D721Med (cell line): ENCODE measurements at regions not wholly inside any gene's neighbourhood (a gene's known extent, or its start where the extent isn't known, plus 50 kb on each side); places are given as distances from the start of the nearest gene placed in this dataset.

Experiments used
- DNase-seq: peaks from one replicate; pipeline ENCODE4 v3.0.0; 2011; ENCODE audit warnings: low spot score; ENCODE audit not compliant: insufficient read length
- FAIRE-seq: peaks from 2 replicates; lab custom pipeline; 2011; peaks lifted over from hg19 to GRCh38; lab: Jason Lieb, UNC
- CTCF ChIP-seq: IDR thresholded peaks from 2 replicates; pipeline ENCODE4 v1.5.1; 2012; ENCODE audit warnings: mild to moderate bottlenecking, control low read depth; ENCODE audit not compliant: insufficient read depth; ENCODE audit errors: missing control alignments

- FAIRE-seq: no peak
- no peak for TF ChIP-seq CTCF
- no peak for DNase-seq
These were observed 158.7 kb upstream of the NR5A2 start for GRCh38 chr1:199868777-199869176.

GRCh38 chr1:199875337-199875736 lies 152.2 kb upstream of the NR5A2 start:
- DNase-seq (no peak), FAIRE-seq (no peak)
- no peak for TF ChIP-seq CTCF

- FAIRE-seq: no peak
- no peak for TF ChIP-seq CTCF
- DNase-seq: no peak
These were observed 151.7 kb upstream of the NR5A2 start for GRCh38 chr1:199875856-199876255.

GRCh38 chr1:199877526-199878384 lies 149.8 kb upstream of the NR5A2 start:
- DNase-seq: no peak
- FAIRE-seq: no peak
- no peak for TF ChIP-seq CTCF

- no peak for DNase-seq
- TF ChIP-seq CTCF: no peak
- no peak for FAIRE-seq
These were observed 148.7 kb upstream of the NR5A2 start for GRCh38 chr1:199878823-199879222.

- no peak for FAIRE-seq
- DNase-seq: no peak
- no peak for TF ChIP-seq CTCF
These were observed 128.9 kb upstream of the NR5A2 start for GRCh38 chr1:199898654-199899053.

GRCh38 chr1:199901341-199901740 lies 126.2 kb upstream of the NR5A2 start:
- TF ChIP-seq CTCF: no peak
- DNase-seq (no peak), FAIRE-seq (no peak)
